HG02938 (cell line): ENCODE measurements at regions not wholly inside any gene's neighbourhood (a gene's known extent, or its start where the extent isn't known, plus 50 kb on each side); places are given as distances from the start of the nearest gene placed in this dataset.

Experiments used
- ATAC-seq: cut with Tn5 transposase; IDR thresholded peaks from one replicate; pipeline ENCODE4 v1.9.1; 2021; ENCODE audit warnings: mild to moderate bottlenecking, moderate library complexity; ENCODE audit not compliant: unreplicated experiment

GRCh38 chr10:83564889-83565588 is 574.3 kb upstream of the GHITM start:
- ATAC-seq = no peak

- ATAC-seq = no peak
These were observed 567.3 kb upstream of the GHITM start for GRCh38 chr10:83572036-83572435.

GRCh38 chr10:83574770-83575169 is 564.5 kb upstream of the GHITM start:
- no peak for ATAC-seq

GRCh38 chr10:83577421-83577820 is 561.9 kb upstream of the GHITM start:
- ATAC-seq = no peak

- no peak for ATAC-seq
These were observed 558.8 kb upstream of the GHITM start for GRCh38 chr10:83580373-83581012.

GRCh38 chr10:83582407-83583095 is 556.8 kb upstream of the GHITM start:
- no peak for ATAC-seq

GRCh38 chr10:83585686-83586085 is 553.6 kb upstream of the GHITM start:
- ATAC-seq = no peak

GRCh38 chr10:83592337-83592935 is 546.9 kb upstream of the GHITM start:
- no peak for ATAC-seq

GRCh38 chr10:83603708-83604107 is 535.6 kb upstream of the GHITM start:
- ATAC-seq = peak; percentile 92

- no peak for ATAC-seq
These were observed 533.3 kb upstream of the GHITM start for GRCh38 chr10:83605783-83606630.

GRCh38 chr10:83607959-83608745 is 531.2 kb upstream of the GHITM start:
- ATAC-seq = no peak

GRCh38 chr10:83612050-83612449 is 527.3 kb upstream of the GHITM start:
- no peak for ATAC-seq

GRCh38 chr10:83612746-83613145 is 526.6 kb upstream of the GHITM start:
- ATAC-seq = no peak

GRCh38 chr10:83617172-83617571 is 522.1 kb upstream of the GHITM start:
- no peak for ATAC-seq

- no peak for ATAC-seq
These were observed 521.4 kb upstream of the GHITM start for GRCh38 chr10:83617692-83618545.

- ATAC-seq = no peak
These were observed 513.4 kb upstream of the GHITM start for GRCh38 chr10:83625831-83626360.

- ATAC-seq = no peak
These were observed 506.6 kb upstream of the GHITM start for GRCh38 chr10:83632701-83633100.

- ATAC-seq = no peak
These were observed 505.8 kb upstream of the GHITM start for GRCh38 chr10:83633547-83633946.

GRCh38 chr10:83636826-83637225 is 502.5 kb upstream of the GHITM start:
- no peak for ATAC-seq
